ENCODE measurements at regions not wholly inside any gene's neighbourhood (a gene's known extent, or its start where the extent isn't known, plus 50 kb on each side); places are given as distances from the start of the nearest gene placed in this dataset.

DNA sequence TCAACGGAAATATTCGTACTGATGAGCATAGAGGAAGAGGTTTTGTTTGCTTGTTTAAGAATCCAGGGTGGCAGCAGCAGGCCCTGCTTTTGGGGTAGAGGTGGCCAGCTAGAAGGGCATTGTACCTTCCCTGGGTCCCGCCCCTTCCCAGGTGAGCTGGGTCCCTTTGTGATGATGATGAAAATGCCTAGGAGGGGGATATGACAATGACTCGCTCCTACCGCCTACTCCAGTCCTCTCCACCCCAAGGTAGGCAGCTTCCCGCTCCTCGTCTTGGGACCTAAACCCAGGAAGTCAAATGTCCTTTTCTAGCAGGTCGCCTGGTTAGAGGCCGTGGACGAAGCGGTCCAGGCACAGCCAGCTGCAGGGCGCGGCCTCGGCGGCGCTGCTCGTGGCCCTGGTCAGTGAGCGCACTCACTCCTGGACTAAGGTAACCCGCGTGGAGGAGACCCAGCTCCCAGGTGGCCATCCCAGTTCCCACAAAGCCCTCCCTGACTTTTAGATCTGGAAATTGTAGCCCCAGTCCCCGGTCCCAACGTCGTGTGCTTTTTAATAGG lies 141.4 kb downstream of the LSMEM1 start:
- H3K4me3 ChIP-seq (ENCODE audit: low read length) = no peak overlapping the region
- no peak for DNase-seq (ENCODE audit: low read depth)
- TF ChIP-seq, protein P1, sequence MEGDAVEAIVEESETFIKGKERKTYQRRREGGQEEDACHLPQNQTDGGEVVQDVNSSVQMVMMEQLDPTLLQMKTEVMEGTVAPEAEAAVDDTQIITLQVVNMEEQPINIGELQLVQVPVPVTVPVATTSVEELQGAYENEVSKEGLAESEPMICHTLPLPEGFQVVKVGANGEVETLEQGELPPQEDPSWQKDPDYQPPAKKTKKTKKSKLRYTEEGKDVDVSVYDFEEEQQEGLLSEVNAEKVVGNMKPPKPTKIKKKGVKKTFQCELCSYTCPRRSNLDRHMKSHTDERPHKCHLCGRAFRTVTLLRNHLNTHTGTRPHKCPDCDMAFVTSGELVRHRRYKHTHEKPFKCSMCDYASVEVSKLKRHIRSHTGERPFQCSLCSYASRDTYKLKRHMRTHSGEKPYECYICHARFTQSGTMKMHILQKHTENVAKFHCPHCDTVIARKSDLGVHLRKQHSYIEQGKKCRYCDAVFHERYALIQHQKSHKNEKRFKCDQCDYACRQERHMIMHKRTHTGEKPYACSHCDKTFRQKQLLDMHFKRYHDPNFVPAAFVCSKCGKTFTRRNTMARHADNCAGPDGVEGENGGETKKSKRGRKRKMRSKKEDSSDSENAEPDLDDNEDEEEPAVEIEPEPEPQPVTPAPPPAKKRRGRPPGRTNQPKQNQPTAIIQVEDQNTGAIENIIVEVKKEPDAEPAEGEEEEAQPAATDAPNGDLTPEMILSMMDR (conservative IDR thresholded peaks at IDR 0.05; ENCODE audit: low read depth, low read length) = no peak

GRCh38 chr7:112624416-112624815 lies 143.6 kb downstream of the LSMEM1 start:
- TF ChIP-seq, protein P1 (conservative IDR thresholded peaks at IDR 0.05; ENCODE audit: low read depth, low read length) = no peak
- no peak for DNase-seq (ENCODE audit: low read depth)

GRCh38 chr7:112630565-112630964 lies 149.8 kb downstream of the LSMEM1 start:
- DNase-seq (ENCODE audit: low read depth) = no peak
- TF ChIP-seq, protein P1 (conservative IDR thresholded peaks at IDR 0.05; ENCODE audit: low read depth, low read length) = no peak
- H3K4me3 ChIP-seq (ENCODE audit: low read length) = no peak overlapping the region

More at GRCh38 chr7:112624416-112624815, 143.6 kb downstream of the LSMEM1 start:
- no peak overlapping the region for H3K4me3 ChIP-seq (ENCODE audit: low read length)

DNA sequence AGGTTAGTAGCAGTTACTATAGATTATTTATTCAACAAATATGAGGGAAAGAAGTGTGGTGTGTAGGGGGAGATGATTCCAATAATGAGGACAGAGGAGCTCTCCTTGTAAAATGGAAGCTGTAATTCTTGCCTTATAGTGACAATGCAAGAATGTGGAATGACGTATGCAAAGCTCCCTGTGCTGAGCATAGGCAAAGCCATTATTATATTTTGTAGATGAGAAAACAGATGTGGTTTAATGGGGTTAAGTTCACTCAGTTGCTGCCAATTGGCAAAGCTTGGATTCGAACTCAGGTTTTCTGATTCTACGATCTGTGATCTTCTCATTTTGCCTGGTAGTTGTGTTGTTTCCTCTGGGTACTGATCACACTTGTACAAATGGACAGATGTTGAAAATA lies 153.3 kb downstream of the LSMEM1 start:
- no peak overlapping the region for H3K4me3 ChIP-seq (ENCODE audit: low read length)
- no peak for DNase-seq (ENCODE audit: low read depth)
- TF ChIP-seq, protein P1 (conservative IDR thresholded peaks at IDR 0.05; ENCODE audit: low read depth, low read length) = no peak

- no peak overlapping the region for H3K4me3 ChIP-seq (ENCODE audit: low read length)
- TF ChIP-seq, protein P1 (conservative IDR thresholded peaks at IDR 0.05; ENCODE audit: low read depth, low read length) = no peak
- DNase-seq (ENCODE audit: low read depth) = no peak
These were observed 154.5 kb downstream of the TMEM168 start for GRCh38 chr7:112635742-112636141.

DNA sequence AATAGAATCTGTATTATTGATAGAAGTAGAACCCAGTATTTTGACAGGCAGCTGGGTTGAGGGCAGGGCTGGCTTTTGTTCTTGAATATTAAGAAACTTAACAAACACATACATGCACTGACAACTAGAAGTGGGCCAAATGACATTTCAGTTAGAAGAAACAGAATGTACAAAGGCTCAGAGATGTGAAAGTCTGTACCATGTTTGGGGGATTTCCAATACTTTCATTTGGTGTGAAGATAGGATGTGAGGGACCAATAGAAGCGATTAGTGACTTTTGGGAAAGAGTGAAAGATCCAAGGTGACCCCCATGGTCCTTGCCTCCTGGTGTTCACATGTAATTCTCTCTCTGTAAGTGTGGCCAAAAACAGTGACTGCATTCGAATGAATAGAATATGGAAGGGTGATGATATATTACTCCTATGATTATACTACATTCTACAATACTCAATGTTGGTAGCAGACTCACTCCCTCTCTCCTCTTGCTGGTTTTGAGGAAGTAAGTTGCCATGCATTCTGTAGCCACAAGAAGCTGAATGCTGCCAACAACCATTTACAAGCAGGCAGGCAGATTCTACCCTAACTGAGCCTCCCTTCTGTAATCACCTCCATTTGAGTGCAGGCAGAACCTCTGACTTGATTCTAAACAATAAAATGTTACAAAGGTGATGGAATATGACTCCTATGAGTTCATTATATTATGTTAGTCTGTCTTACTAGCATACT lies 151.4 kb downstream of the TMEM168 start:
- TF ChIP-seq, protein P1 (conservative IDR thresholded peaks at IDR 0.05; ENCODE audit: low read depth, low read length) = no peak
- H3K4me3 ChIP-seq (ENCODE audit: low read length) = no peak overlapping the region
- no peak for DNase-seq (ENCODE audit: low read depth)

GRCh38 chr7:112640685-112641084 lies 149.5 kb downstream of the TMEM168 start:
- H3K4me3 ChIP-seq (ENCODE audit: low read length) = no peak overlapping the region
- TF ChIP-seq, protein P1 (conservative IDR thresholded peaks at IDR 0.05; ENCODE audit: low read depth, low read length) = no peak
- DNase-seq (ENCODE audit: low read depth) = no peak
